Osteocyte (in vitro differentiated cells): ENCODE measurements at regions not wholly inside any gene's neighbourhood (a gene's known extent, or its start where the extent isn't known, plus 50 kb on each side); places are given as distances from the start of the nearest gene placed in this dataset.

ENCODE experiments used
- DNase-seq: peaks from one replicate; pipeline ENCODE4 v3.0.0; 2021; ENCODE audit warnings: mixed read lengths; ENCODE audit not compliant: unreplicated experiment; ENCODE audit errors: extremely low spot score
- H3K27ac Mint-ChIP-seq: one replicate; pipeline ENCODE4 v1.8.0; 2021; ENCODE audit warnings: mild to moderate bottlenecking, mixed read lengths; ENCODE audit not compliant: unreplicated experiment
- H3K27me3 Mint-ChIP-seq: one replicate; pipeline ENCODE4 v1.8.0; 2021; ENCODE audit warnings: mixed read lengths; ENCODE audit not compliant: unreplicated experiment
- H3K36me3 Mint-ChIP-seq: one replicate; pipeline ENCODE4 v1.8.0; 2021; ENCODE audit warnings: mixed read lengths; ENCODE audit not compliant: unreplicated experiment
- H3K4me1 Mint-ChIP-seq: one replicate; pipeline ENCODE4 v1.8.0; 2021; ENCODE audit warnings: mixed read lengths; ENCODE audit not compliant: unreplicated experiment
- H3K4me3 Mint-ChIP-seq: one replicate; pipeline ENCODE4 v1.8.0; 2021; ENCODE audit warnings: mild to moderate bottlenecking, moderate library complexity, mixed read lengths; ENCODE audit not compliant: unreplicated experiment
- H3K9me3 Mint-ChIP-seq: one replicate; pipeline ENCODE4 v1.8.0; 2021; ENCODE audit warnings: mixed read lengths; ENCODE audit not compliant: unreplicated experiment
- CTCF ChIP-seq: fragments of 200-600 bp; sonication (generic); IDR thresholded peaks from 2 replicates; pipeline ENCODE4 v1.5.0; 2021; ENCODE audit warnings: antibody characterized with exemption, mild to moderate bottlenecking, moderate library complexity

DNA sequence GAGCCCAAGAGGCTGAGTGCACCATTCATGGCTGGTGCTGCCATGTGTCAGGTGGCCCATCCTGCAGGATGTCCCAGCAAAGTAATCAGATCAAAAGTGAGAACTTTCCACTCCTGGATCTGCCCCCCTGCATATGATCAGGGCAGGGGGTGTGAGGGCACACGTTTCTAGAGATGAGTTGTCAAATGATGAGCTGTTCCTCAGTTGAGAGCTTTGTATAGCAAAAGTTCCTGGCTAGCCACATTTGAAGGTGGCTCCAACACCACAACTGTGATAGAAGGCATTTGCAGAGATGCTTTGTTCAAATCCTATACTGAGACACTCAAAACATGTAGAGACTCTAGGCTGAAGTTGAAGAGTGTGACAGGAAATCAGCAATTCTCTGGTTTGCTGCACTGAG is 501.8 kb downstream of the BCOR start:
- no peak for DNase-seq
- Mint-ChIP-seq H3K4me1 (no peaks in the 10 kb centered on the region), H3K36me3 (no peaks in the 10 kb centered on the region), H3K27ac (no peak overlapping the region), H3K4me3 (no peak overlapping the region), H3K27me3 (peaks cover 8% of the 10 kb centered on the region), H3K9me3 (no peaks in the 10 kb centered on the region)
- no peak for TF ChIP-seq CTCF

- H3K9me3 Mint-ChIP-seq: no peaks in the 10 kb centered on the region
- DNase-seq: no peak
- H3K36me3 Mint-ChIP-seq: no peaks in the 10 kb centered on the region
- TF ChIP-seq CTCF: no peak
- no peak overlapping the region for H3K27ac Mint-ChIP-seq
- no peak overlapping the region for H3K4me3 Mint-ChIP-seq
- no peaks in the 10 kb centered on the region for H3K4me1 Mint-ChIP-seq
- peaks cover 8% of the 10 kb centered on the region for H3K27me3 Mint-ChIP-seq
Measured at GRCh38 chrX:39596437-39596836, 501.3 kb downstream of the BCOR start.

GRCh38 chrX:39599339-39599738 is 498.4 kb downstream of the BCOR start:
- no peak for DNase-seq
- Mint-ChIP-seq H3K36me3 (no peaks in the 10 kb centered on the region), H3K27ac (no peak overlapping the region), H3K9me3 (no peaks in the 10 kb centered on the region), H3K27me3 (peaks cover 8% of the 10 kb centered on the region), H3K4me1 (peaks cover 2% of the 10 kb centered on the region), H3K4me3 (no peak overlapping the region)
- TF ChIP-seq CTCF: no peak

DNA sequence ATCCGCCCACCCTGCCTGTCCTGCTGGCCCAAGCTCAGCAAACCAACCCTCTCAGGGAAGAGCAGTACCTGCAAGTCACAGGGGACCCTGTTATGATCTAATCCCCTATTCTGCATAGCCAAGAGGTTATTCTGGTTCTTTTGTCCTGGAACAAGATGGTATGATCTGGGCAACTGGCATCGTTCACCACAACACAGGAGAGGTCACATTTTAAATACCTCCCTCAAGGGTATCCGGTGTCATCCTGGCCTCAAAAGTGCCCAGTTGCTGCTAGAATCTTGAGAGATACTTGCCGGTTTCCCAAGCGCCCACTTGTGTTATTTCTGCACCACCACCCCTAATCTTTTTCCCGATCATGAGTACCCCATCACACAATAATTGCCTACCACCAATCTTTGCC is 497.5 kb downstream of the BCOR start:
- Mint-ChIP-seq H3K4me3 (no peak overlapping the region), H3K36me3 (no peaks in the 10 kb centered on the region), H3K27me3 (peaks cover 10% of the 10 kb centered on the region), H3K4me1 (peaks cover 2% of the 10 kb centered on the region), H3K27ac (no peak overlapping the region), H3K9me3 (no peaks in the 10 kb centered on the region)
- TF ChIP-seq CTCF: no peak
- no peak for DNase-seq

DNA sequence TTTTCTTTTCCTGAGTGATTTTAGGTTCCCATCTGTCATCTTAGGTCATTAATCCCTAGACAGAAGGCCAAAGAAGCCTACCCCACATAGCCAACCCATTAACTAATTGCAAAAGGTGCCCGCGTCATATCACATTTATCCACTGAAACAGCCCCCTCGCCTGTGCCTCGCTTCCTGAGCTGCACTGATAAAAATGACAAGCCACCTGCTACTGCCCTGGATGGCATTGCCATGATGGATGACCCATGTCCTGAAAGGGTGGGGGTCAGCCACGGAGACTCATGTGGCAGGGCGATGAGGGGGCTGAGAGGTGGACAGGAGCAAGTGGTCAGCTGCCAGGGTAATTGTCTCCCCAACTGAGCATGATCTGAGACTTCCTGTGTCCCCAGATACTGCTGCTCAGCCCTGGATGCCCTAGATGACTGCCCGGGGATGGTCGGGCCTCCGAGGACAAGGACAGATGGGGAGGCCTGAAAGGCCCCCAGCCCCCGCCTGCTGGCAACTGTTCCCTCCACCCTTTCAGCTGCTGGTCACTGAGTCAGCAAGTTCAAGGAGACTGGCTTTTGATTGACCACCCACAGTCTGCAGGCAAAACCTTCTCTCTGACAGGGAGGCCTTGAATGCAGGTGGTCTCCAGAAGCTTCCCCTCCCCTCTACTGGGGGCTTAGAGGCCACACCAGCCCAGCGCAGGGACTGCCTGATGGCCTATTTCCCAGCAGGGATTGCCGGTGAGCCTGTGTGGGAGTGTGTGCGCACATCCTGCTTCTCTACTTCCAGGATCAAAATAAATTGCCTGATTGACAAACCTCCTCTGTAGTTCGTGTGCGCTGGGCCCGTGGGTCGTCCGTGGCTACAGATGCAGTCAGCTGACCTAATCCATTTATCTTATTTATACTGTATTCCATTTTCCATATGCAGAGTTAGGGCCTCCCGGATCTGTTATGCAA is 496.3 kb downstream of the BCOR start:
- Mint-ChIP-seq H3K36me3 (no peaks in the 10 kb centered on the region), H3K4me3 (no peak overlapping the region), H3K27ac (no peak overlapping the region), H3K4me1 (peaks cover 2% of the 10 kb centered on the region), H3K9me3 (peaks cover under 1% of the 10 kb centered on the region), H3K27me3 (peaks cover 6% of the 10 kb centered on the region)
- DNase-seq: no peak
- TF ChIP-seq CTCF: no peak
